A673 (cell line): ENCODE measurements at regions not wholly inside any gene's neighbourhood (a gene's known extent, or its start where the extent isn't known, plus 50 kb on each side); places are given as distances from the start of the nearest gene placed in this dataset.

Experiments used
- BruUV-seq: library from RNA; stranded (reverse); fragments of 400-500 nt; replicated peaks from 2 replicates; lab custom pipeline; 2021; lab: Mats Ljungman, UMichigan
- CTCF ChIA-PET: fragments of 300-600 bp; sonication (Branson Sonifier 250); formaldehyde crosslinking; loops from one replicate; lab custom pipeline; 2022; ENCODE audit warnings: antibody characterized with exemption; lab: Charles Lee
- POLR2A ChIA-PET: fragments of 300-600 bp; sonication (Branson Sonifier 250); formaldehyde crosslinking; loops from one replicate; lab custom pipeline; 2022; ENCODE audit warnings: antibody characterized with exemption; ENCODE audit not compliant: low non-redundant PET; lab: Charles Lee
- DNase-seq: peaks from one replicate; pipeline ENCODE4 v3.0.0-alpha.2; 2015; ENCODE audit warnings: low spot score
- H3K27ac ChIP-seq: fragments of 200-600 bp; sonication (generic); 2 replicates; pipeline ENCODE4 v1.5.1; 2016; ENCODE audit warnings: mixed run types, low read depth, mild to moderate bottlenecking, mixed read lengths, antibody characterized with exemption, low read length; ENCODE audit not compliant: poor library complexity, severe bottlenecking
- H3K27me3 ChIP-seq: fragments of 200-600 bp; sonication (generic); replicated peaks from 2 replicates; pipeline ENCODE4 v1.6.1; 2017; ENCODE audit warnings: mixed run types, low read depth, mild to moderate bottlenecking, mixed read lengths, antibody characterized with exemption, low read length; ENCODE audit not compliant: insufficient read depth, poor library complexity
- H3K36me3 ChIP-seq: fragments of 200-600 bp; sonication (generic); 2 replicates; pipeline ENCODE4 v1.6.1; 2016; ENCODE audit warnings: mixed run types, mild to moderate bottlenecking, mixed read lengths, antibody characterized with exemption, low read length; ENCODE audit not compliant: insufficient read depth, poor library complexity, severe bottlenecking
- H3K4me1 ChIP-seq: fragments of 200-600 bp; sonication (generic); 2 replicates; pipeline ENCODE4 v1.6.1; 2017; ENCODE audit warnings: mixed run types, mild to moderate bottlenecking, mixed read lengths, antibody characterized with exemption, low read length; ENCODE audit not compliant: insufficient read depth, poor library complexity, severe bottlenecking
- H3K4me3 ChIP-seq: fragments of 200-600 bp; sonication (generic); 2 replicates; pipeline ENCODE4 v1.5.1; 2016; ENCODE audit warnings: low read depth, mixed run types, mild to moderate bottlenecking, mixed read lengths, low read length; ENCODE audit not compliant: poor library complexity, severe bottlenecking
- H3K9me3 ChIP-seq: fragments of 200-600 bp; sonication (generic); 2 replicates; pipeline ENCODE4 v1.6.1; 2016; ENCODE audit warnings: mixed run types, low read depth, mild to moderate bottlenecking, mixed read lengths, antibody characterized with exemption, low read length; ENCODE audit not compliant: poor library complexity, severe bottlenecking
- EZH2 ChIP-seq: fragments of 200-600 bp; sonication (generic); IDR thresholded peaks from 2 replicates; pipeline ENCODE4 v1.6.1; 2017; ENCODE audit warnings: borderline replicate concordance, low read depth, mild to moderate bottlenecking, mixed read lengths, antibody characterized with exemption, low read length; ENCODE audit not compliant: poor library complexity, severe bottlenecking
- intact Hi-C: fragments of 100-400 bp; cut with micrococcal nuclease; formaldehyde crosslinking; loops from one replicate; pipeline ENCODE4 v1.10.0; 2022; ENCODE audit not compliant: unreplicated experiment
- TF ChIP-seq, protein P1 (sequence below): fragments of 300-800, 200-600 bp; sonication (generic); conservative IDR thresholded peaks from 2 replicates; pipeline ENCODE4 v1.5.1; 2017; ENCODE audit warnings: low read depth, mild to moderate bottlenecking, antibody characterized with exemption, low read length, moderate library complexity, mixed read lengths

- POLR2A ChIA-PET = no interaction called here
- CTCF ChIA-PET = no interaction called here
Measured at GRCh38 chr18:61727241-61728193, 165.3 kb downstream of the RNF152 start.

GRCh38 chr18:61724532-61724931 lies 168.3 kb downstream of the RNF152 start:
- no peaks in the 10 kb centered on the region for H3K4me1 ChIP-seq
- H3K9me3 ChIP-seq = no peaks in the 10 kb centered on the region
- no peak overlapping the region for H3K27ac ChIP-seq
- no peak overlapping the region for H3K4me3 ChIP-seq
- CTCF ChIA-PET = no interaction called here
- intact Hi-C loops = no loop called here
- TF ChIP-seq EZH2 = no peak
- TF ChIP-seq, protein P1, sequence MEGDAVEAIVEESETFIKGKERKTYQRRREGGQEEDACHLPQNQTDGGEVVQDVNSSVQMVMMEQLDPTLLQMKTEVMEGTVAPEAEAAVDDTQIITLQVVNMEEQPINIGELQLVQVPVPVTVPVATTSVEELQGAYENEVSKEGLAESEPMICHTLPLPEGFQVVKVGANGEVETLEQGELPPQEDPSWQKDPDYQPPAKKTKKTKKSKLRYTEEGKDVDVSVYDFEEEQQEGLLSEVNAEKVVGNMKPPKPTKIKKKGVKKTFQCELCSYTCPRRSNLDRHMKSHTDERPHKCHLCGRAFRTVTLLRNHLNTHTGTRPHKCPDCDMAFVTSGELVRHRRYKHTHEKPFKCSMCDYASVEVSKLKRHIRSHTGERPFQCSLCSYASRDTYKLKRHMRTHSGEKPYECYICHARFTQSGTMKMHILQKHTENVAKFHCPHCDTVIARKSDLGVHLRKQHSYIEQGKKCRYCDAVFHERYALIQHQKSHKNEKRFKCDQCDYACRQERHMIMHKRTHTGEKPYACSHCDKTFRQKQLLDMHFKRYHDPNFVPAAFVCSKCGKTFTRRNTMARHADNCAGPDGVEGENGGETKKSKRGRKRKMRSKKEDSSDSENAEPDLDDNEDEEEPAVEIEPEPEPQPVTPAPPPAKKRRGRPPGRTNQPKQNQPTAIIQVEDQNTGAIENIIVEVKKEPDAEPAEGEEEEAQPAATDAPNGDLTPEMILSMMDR = no peak
- H3K27me3 ChIP-seq = peaks cover 20% of the 10 kb centered on the region
- POLR2A ChIA-PET = interaction anchor here (0.9 kb wide), 1 partner anchor 12 kb away, joined by 3 read pairs; no protein-coding TSS in a partner anchor
- BruUV-seq = no TSS peak
- no peaks in the 10 kb centered on the region for H3K36me3 ChIP-seq
- DNase-seq = no peak

More at GRCh38 chr18:61727241-61728193, 165.3 kb downstream of the RNF152 start:
- Histone ChIP-seq H3K4me3 (no peak overlapping the region), H3K36me3 (no peaks in the 10 kb centered on the region), H3K27ac (no peak overlapping the region), H3K9me3 (no peaks in the 10 kb centered on the region), H3K27me3 (no peaks in the 10 kb centered on the region), H3K4me1 (no peaks in the 10 kb centered on the region)
- intact Hi-C loops = no loop called here
- BruUV-seq = no TSS peak
- no peak for TF ChIP-seq EZH2
- TF ChIP-seq, protein P1 = no peak
- no peak for DNase-seq

DNA sequence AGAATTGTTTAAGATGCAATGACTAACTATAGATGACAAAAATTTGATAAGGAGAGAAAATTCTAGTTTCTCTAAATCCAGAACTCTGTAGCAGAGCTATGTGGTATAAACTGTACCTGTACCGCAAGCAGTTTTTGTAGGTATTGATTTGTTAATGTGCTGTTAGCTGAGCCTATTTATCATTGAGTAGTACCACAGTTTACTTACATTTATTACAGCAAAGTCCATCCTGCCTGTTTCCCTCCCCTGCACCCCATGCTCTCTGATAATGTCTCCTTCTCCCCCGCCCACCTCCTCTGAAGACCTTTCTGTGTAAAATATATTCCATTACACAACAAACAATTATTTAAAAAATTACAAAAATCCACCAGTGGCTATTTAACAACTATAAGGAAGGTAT lies 170.6 kb downstream of the RNF152 start:
- Histone ChIP-seq H3K27ac (no peak overlapping the region), H3K4me3 (no peak overlapping the region), H3K4me1 (no peaks in the 10 kb centered on the region), H3K27me3 (peaks cover 29% of the 10 kb centered on the region), H3K9me3 (no peaks in the 10 kb centered on the region), H3K36me3 (no peaks in the 10 kb centered on the region)
- TF ChIP-seq, protein P1 = no peak
- no peak for TF ChIP-seq EZH2
- POLR2A ChIA-PET = interaction anchor here (0.6 kb wide), 1 partner anchor 99 kb away, joined by 3 read pairs; no protein-coding TSS in a partner anchor
- no TSS peak for BruUV-seq
- CTCF ChIA-PET = no interaction called here
- intact Hi-C loops = no loop called here
- no peak for DNase-seq
